Mucosa of stomach (tissue), 1 donor: ENCODE measurements at regions not wholly inside any gene's neighbourhood (a gene's known extent, or its start where the extent isn't known, plus 50 kb on each side); places are given as distances from the start of the nearest gene placed in this dataset.

Source experiments
- H3K27me3 ChIP-seq: one replicate; pipeline ENCODE4 v1.7.0; 2013; ENCODE audit warnings: mild to moderate bottlenecking, low read length; ENCODE audit not compliant: control insufficient read depth, insufficient read depth
- H3K36me3 ChIP-seq: one replicate; pipeline ENCODE4 v1.7.0; 2013; ENCODE audit warnings: low read length; ENCODE audit not compliant: control insufficient read depth, insufficient read depth
- H3K4me1 ChIP-seq: one replicate; pipeline ENCODE4 v1.7.0; 2013; ENCODE audit warnings: mild to moderate bottlenecking, low read length; ENCODE audit not compliant: control insufficient read depth, insufficient read depth
- H3K4me3 ChIP-seq: one replicate; pipeline ENCODE4 v1.7.0; 2013; ENCODE audit warnings: low read length
- H3K9ac ChIP-seq: one replicate; pipeline ENCODE4 v1.7.0; 2013; ENCODE audit warnings: mild to moderate bottlenecking, low read length, moderate library complexity
- H3K9me3 ChIP-seq: one replicate; pipeline ENCODE4 v1.7.0; 2013; ENCODE audit warnings: mild to moderate bottlenecking, low read length, moderate library complexity; ENCODE audit not compliant: control insufficient read depth
- donor health status: Pancreatic carcinoma.

- H3K9ac ChIP-seq: no peak overlapping the region
- no peak overlapping the region for H3K4me3 ChIP-seq
Measured at GRCh38 chr10:78255796-78256638, 222.4 kb downstream of the RPS24 start.

GRCh38 chr10:78258323-78259030 lies 224.8 kb downstream of the RPS24 start:
- H3K9ac ChIP-seq: no peak overlapping the region
- H3K9me3 ChIP-seq: no peaks in the 10 kb centered on the region
- no peaks in the 10 kb centered on the region for H3K27me3 ChIP-seq
- H3K4me1 ChIP-seq: no peaks in the 10 kb centered on the region
- H3K36me3 ChIP-seq: no peaks in the 10 kb centered on the region
- H3K4me3 ChIP-seq: no peak overlapping the region

More at GRCh38 chr10:78255796-78256638, 222.4 kb downstream of the RPS24 start:
- H3K27me3 ChIP-seq: no peaks in the 10 kb centered on the region
- H3K4me1 ChIP-seq: no peaks in the 10 kb centered on the region
- H3K9me3 ChIP-seq: no peaks in the 10 kb centered on the region
- no peaks in the 10 kb centered on the region for H3K36me3 ChIP-seq

GRCh38 chr10:78259391-78259790 lies 225.7 kb downstream of the RPS24 start:
- no peaks in the 10 kb centered on the region for H3K9me3 ChIP-seq
- H3K9ac ChIP-seq: no peak overlapping the region
- no peaks in the 10 kb centered on the region for H3K4me1 ChIP-seq
- H3K27me3 ChIP-seq: no peaks in the 10 kb centered on the region
- no peak overlapping the region for H3K4me3 ChIP-seq
- H3K36me3 ChIP-seq: no peaks in the 10 kb centered on the region

GRCh38 chr10:78260141-78260540 lies 226.5 kb downstream of the RPS24 start:
- Histone ChIP-seq H3K36me3 (no peaks in the 10 kb centered on the region), H3K9me3 (no peaks in the 10 kb centered on the region), H3K27me3 (no peaks in the 10 kb centered on the region), H3K4me3 (no peak overlapping the region), H3K4me1 (no peaks in the 10 kb centered on the region), H3K9ac (no peak overlapping the region)

GRCh38 chr10:78260680-78261079 lies 227.0 kb downstream of the RPS24 start:
- no peak overlapping the region for H3K4me3 ChIP-seq
- H3K4me1 ChIP-seq: no peaks in the 10 kb centered on the region
- no peak overlapping the region for H3K9ac ChIP-seq
- no peaks in the 10 kb centered on the region for H3K9me3 ChIP-seq
- H3K36me3 ChIP-seq: no peaks in the 10 kb centered on the region
- no peaks in the 10 kb centered on the region for H3K27me3 ChIP-seq

GRCh38 chr10:78261291-78261690 lies 227.6 kb downstream of the RPS24 start:
- H3K4me1 ChIP-seq: no peaks in the 10 kb centered on the region
- H3K9ac ChIP-seq: no peak overlapping the region
- no peaks in the 10 kb centered on the region for H3K27me3 ChIP-seq
- H3K9me3 ChIP-seq: no peaks in the 10 kb centered on the region
- no peak overlapping the region for H3K4me3 ChIP-seq
- no peaks in the 10 kb centered on the region for H3K36me3 ChIP-seq

- H3K4me3 ChIP-seq: no peak overlapping the region
- H3K9me3 ChIP-seq: no peaks in the 10 kb centered on the region
- H3K36me3 ChIP-seq: no peaks in the 10 kb centered on the region
- H3K4me1 ChIP-seq: no peaks in the 10 kb centered on the region
- H3K9ac ChIP-seq: no peak overlapping the region
- H3K27me3 ChIP-seq: no peaks in the 10 kb centered on the region
Measured at GRCh38 chr10:78262860-78263259, 229.2 kb downstream of the RPS24 start.

GRCh38 chr10:78263521-78263988 lies 229.9 kb downstream of the RPS24 start:
- Histone ChIP-seq H3K36me3 (no peaks in the 10 kb centered on the region), H3K4me1 (no peaks in the 10 kb centered on the region), H3K9ac (no peak overlapping the region), H3K9me3 (no peaks in the 10 kb centered on the region), H3K27me3 (no peaks in the 10 kb centered on the region), H3K4me3 (no peak overlapping the region)

- Histone ChIP-seq H3K36me3 (no peaks in the 10 kb centered on the region), H3K4me1 (no peaks in the 10 kb centered on the region), H3K9ac (no peak overlapping the region), H3K27me3 (no peaks in the 10 kb centered on the region), H3K9me3 (no peaks in the 10 kb centered on the region), H3K4me3 (no peak overlapping the region)
Measured at GRCh38 chr10:78264361-78264760, 230.7 kb downstream of the RPS24 start.

GRCh38 chr10:78266741-78267469 lies 233.2 kb downstream of the RPS24 start:
- no peaks in the 10 kb centered on the region for H3K9me3 ChIP-seq
- H3K27me3 ChIP-seq: no peaks in the 10 kb centered on the region
- H3K9ac ChIP-seq: no peak overlapping the region
- no peaks in the 10 kb centered on the region for H3K36me3 ChIP-seq
- H3K4me1 ChIP-seq: no peaks in the 10 kb centered on the region
- H3K4me3 ChIP-seq: no peak overlapping the region

- Histone ChIP-seq H3K27me3 (no peaks in the 10 kb centered on the region), H3K9ac (no peak overlapping the region), H3K4me1 (no peaks in the 10 kb centered on the region), H3K4me3 (no peak overlapping the region), H3K36me3 (no peaks in the 10 kb centered on the region), H3K9me3 (no peaks in the 10 kb centered on the region)
Measured at GRCh38 chr10:78267598-78267997, 233.9 kb downstream of the RPS24 start.

- H3K9ac ChIP-seq: no peak overlapping the region
- H3K27me3 ChIP-seq: no peaks in the 10 kb centered on the region
- H3K4me1 ChIP-seq: no peaks in the 10 kb centered on the region
Measured at GRCh38 chr10:78269060-78269459, 235.4 kb downstream of the RPS24 start.

More at GRCh38 chr10:78269060-78269459, 235.4 kb downstream of the RPS24 start:
- no peak overlapping the region for H3K4me3 ChIP-seq
- no peaks in the 10 kb centered on the region for H3K36me3 ChIP-seq
- H3K9me3 ChIP-seq: no peaks in the 10 kb centered on the region
